ENCODE measurements at regions not wholly inside any gene's neighbourhood (a gene's known extent, or its start where the extent isn't known, plus 50 kb on each side); places are given as distances from the start of the nearest gene placed in this dataset.

GRCh38 chr11:134486106-134486505, 74.1 kb upstream of the B3GAT1 start:
- no peaks in the 10 kb centered on the region for H3K27me3 ChIP-seq (ENCODE audit: insufficient read depth, low read length)
- H3K4me2 ChIP-seq (ENCODE audit: low read length), result no peak overlapping the region
- Mint-ChIP-seq H3K4me1 (ENCODE audit: low read depth, unreplicated experiment) (peaks cover 2% of the 10 kb centered on the region), H3K9me3 (ENCODE audit: unreplicated experiment) (peaks cover 6% of the 10 kb centered on the region), H3K27me3 (ENCODE audit: low read depth, unreplicated experiment) (peaks cover 57% of the 10 kb centered on the region), H3K4me3 (ENCODE audit: unreplicated experiment) (no peak overlapping the region), H3K36me3 (ENCODE audit: low read depth, unreplicated experiment) (no peaks in the 10 kb centered on the region), H3K27ac (ENCODE audit: unreplicated experiment) (no peak overlapping the region)
- DNase-seq (ENCODE audit: low read depth), result no peak
- H4K20me1 ChIP-seq (ENCODE audit: insufficient read depth, low read length), result no peaks in the 10 kb centered on the region
- H3K4me3 ChIP-seq (ENCODE audit: insufficient read depth, low read depth, low read length), result no peak overlapping the region
- no peak overlapping the region for H3K9ac ChIP-seq (ENCODE audit: low read length)
- no peaks in the 10 kb centered on the region for H3K4me1 ChIP-seq (ENCODE audit: insufficient read depth, low read length)
- TF ChIP-seq EZH2 (IDR thresholded peaks at IDR 0.05; ENCODE audit: insufficient read depth, low read length) (no peak), CTCF (IDR thresholded peaks at IDR 0.05; ENCODE audit: insufficient read depth, low read depth, low read length) (no peak)
- H3K36me3 ChIP-seq (ENCODE audit: insufficient read depth, low read length), result no peaks in the 10 kb centered on the region
- H3K79me2 ChIP-seq (ENCODE audit: insufficient read depth, low read length), result no peaks in the 10 kb centered on the region
- no peaks in the 10 kb centered on the region for H3K9me3 ChIP-seq (ENCODE audit: insufficient read depth, low read depth, low read length)
- no peak for FAIRE-seq
- H2AFZ ChIP-seq (ENCODE audit: low read depth, low read length), result no peak overlapping the region
- H3K27ac ChIP-seq (ENCODE audit: low read depth, low read length), result no peak overlapping the region

GRCh38 chr11:134485316-134485715, 73.3 kb upstream of the B3GAT1 start:
- Mint-ChIP-seq H3K4me1 (ENCODE audit: low read depth, unreplicated experiment) (peaks cover 2% of the 10 kb centered on the region), H3K36me3 (ENCODE audit: low read depth, unreplicated experiment) (no peaks in the 10 kb centered on the region), H3K4me3 (ENCODE audit: unreplicated experiment) (no peak overlapping the region), H3K9me3 (ENCODE audit: unreplicated experiment) (peaks cover 6% of the 10 kb centered on the region), H3K27me3 (ENCODE audit: low read depth, unreplicated experiment) (peaks cover 64% of the 10 kb centered on the region), H3K27ac (ENCODE audit: unreplicated experiment) (no peak overlapping the region)
- Histone ChIP-seq H3K4me3 (ENCODE audit: insufficient read depth, low read depth, low read length) (no peak overlapping the region), H3K9ac (ENCODE audit: low read length) (no peak overlapping the region), H4K20me1 (ENCODE audit: insufficient read depth, low read length) (no peaks in the 10 kb centered on the region), H3K27ac (ENCODE audit: low read depth, low read length) (no peak overlapping the region), H3K27me3 (ENCODE audit: insufficient read depth, low read length) (no peaks in the 10 kb centered on the region), H3K36me3 (ENCODE audit: insufficient read depth, low read length) (no peaks in the 10 kb centered on the region), H3K4me2 (ENCODE audit: low read length) (no peak overlapping the region), H3K4me1 (ENCODE audit: insufficient read depth, low read length) (no peaks in the 10 kb centered on the region), H3K9me3 (ENCODE audit: insufficient read depth, low read depth, low read length) (no peaks in the 10 kb centered on the region), H2AFZ (ENCODE audit: low read depth, low read length) (no peak overlapping the region), H3K79me2 (ENCODE audit: insufficient read depth, low read length) (no peaks in the 10 kb centered on the region)
- TF ChIP-seq EZH2 (IDR thresholded peaks at IDR 0.05; ENCODE audit: insufficient read depth, low read length), result no peak
- TF ChIP-seq CTCF (IDR thresholded peaks at IDR 0.05; ENCODE audit: insufficient read depth, low read depth, low read length), result no peak
- DNase-seq (ENCODE audit: low read depth) (no peak), FAIRE-seq (no peak)

GRCh38 chr11:134483857-134484256, 71.8 kb upstream of the B3GAT1 start:
- H3K4me3 ChIP-seq (ENCODE audit: insufficient read depth, low read depth, low read length), result no peak overlapping the region
- H3K79me2 ChIP-seq (ENCODE audit: insufficient read depth, low read length), result no peaks in the 10 kb centered on the region
- DNase-seq (ENCODE audit: low read depth) (no peak), FAIRE-seq (no peak)
- no peaks in the 10 kb centered on the region for H3K4me1 ChIP-seq (ENCODE audit: insufficient read depth, low read length)
- no peak overlapping the region for H3K4me2 ChIP-seq (ENCODE audit: low read length)
- no peak overlapping the region for H3K9ac ChIP-seq (ENCODE audit: low read length)
- peaks cover 6% of the 10 kb centered on the region for H3K9me3 Mint-ChIP-seq (ENCODE audit: unreplicated experiment)
- H3K36me3 ChIP-seq (ENCODE audit: insufficient read depth, low read length), result no peaks in the 10 kb centered on the region
- peaks cover 54% of the 10 kb centered on the region for H3K27me3 Mint-ChIP-seq (ENCODE audit: low read depth, unreplicated experiment)
- no peaks in the 10 kb centered on the region for H3K36me3 Mint-ChIP-seq (ENCODE audit: low read depth, unreplicated experiment)
- H2AFZ ChIP-seq (ENCODE audit: low read depth, low read length), result no peak overlapping the region
- H3K4me1 Mint-ChIP-seq (ENCODE audit: low read depth, unreplicated experiment), result peaks cover 5% of the 10 kb centered on the region
- no peaks in the 10 kb centered on the region for H3K9me3 ChIP-seq (ENCODE audit: insufficient read depth, low read depth, low read length)
- H3K27ac ChIP-seq (ENCODE audit: low read depth, low read length), result no peak overlapping the region
- no peak for TF ChIP-seq CTCF (IDR thresholded peaks at IDR 0.05; ENCODE audit: insufficient read depth, low read depth, low read length)
- TF ChIP-seq EZH2 (IDR thresholded peaks at IDR 0.05; ENCODE audit: insufficient read depth, low read length), result no peak
- no peak overlapping the region for H3K4me3 Mint-ChIP-seq (ENCODE audit: unreplicated experiment)
- no peaks in the 10 kb centered on the region for H4K20me1 ChIP-seq (ENCODE audit: insufficient read depth, low read length)
- H3K27me3 ChIP-seq (ENCODE audit: insufficient read depth, low read length), result no peaks in the 10 kb centered on the region
- no peak overlapping the region for H3K27ac Mint-ChIP-seq (ENCODE audit: unreplicated experiment)

All from astrocyte (in vitro differentiated cells and primary cell).